ENCODE measurements at regions not wholly inside any gene's neighbourhood (a gene's known extent, or its start where the extent isn't known, plus 50 kb on each side); places are given as distances from the start of the nearest gene placed in this dataset.

- no peaks in the 10 kb centered on the region for H3K9me3 ChIP-seq (ENCODE audit: insufficient read depth, low read depth, low read length)
- H3K27ac ChIP-seq (ENCODE audit: low read length): no peak overlapping the region
- peaks cover 18% of the 10 kb centered on the region for H3K27me3 ChIP-seq (ENCODE audit: insufficient read depth, low read length)
Observed at GRCh38 chr11:119872611-119873310, 143.8 kb upstream of the NECTIN1 start.

GRCh38 chr11:119865661-119866156 is 136.7 kb upstream of the NECTIN1 start:
- Histone ChIP-seq H3K9me3 (ENCODE audit: insufficient read depth, low read depth, low read length) (no peaks in the 10 kb centered on the region; the same call in 1 of the 2 replicates), H3K9ac (ENCODE audit: low read depth, low read length) (no peak overlapping the region), H3K4me3 (ENCODE audit: low read length) (no peak overlapping the region), H3K4me1 (ENCODE audit: insufficient read depth, low read length) (peaks cover 9% of the 10 kb centered on the region; the same call in 1 of the 2 replicates), H3K36me3 (ENCODE audit: insufficient read depth, low read depth, low read length) (no peaks in the 10 kb centered on the region), H3K27me3 (ENCODE audit: insufficient read depth, low read length) (peaks cover 6% of the 10 kb centered on the region), H3K27ac (ENCODE audit: low read length) (no peak overlapping the region)

More at GRCh38 chr11:119872611-119873310, 143.8 kb upstream of the NECTIN1 start:
- H3K4me3 ChIP-seq (ENCODE audit: low read length): no peak overlapping the region
- no peak overlapping the region for H3K9ac ChIP-seq (ENCODE audit: low read depth, low read length)
- peaks cover 8% of the 10 kb centered on the region; the same call in 1 of the 2 replicates for H3K4me1 ChIP-seq (ENCODE audit: insufficient read depth, low read length)
- no peaks in the 10 kb centered on the region for H3K36me3 ChIP-seq (ENCODE audit: insufficient read depth, low read depth, low read length)

GRCh38 chr11:119864836-119865235 is 135.8 kb upstream of the NECTIN1 start:
- Histone ChIP-seq H3K9me3 (ENCODE audit: insufficient read depth, low read depth, low read length) (no peaks in the 10 kb centered on the region; the same call in 1 of the 2 replicates), H3K27ac (ENCODE audit: low read length) (no peak overlapping the region), H3K27me3 (ENCODE audit: insufficient read depth, low read length) (peaks cover 7% of the 10 kb centered on the region; the same call in 1 of the 2 replicates), H3K9ac (ENCODE audit: low read depth, low read length) (no peak overlapping the region), H3K4me3 (ENCODE audit: low read length) (no peak overlapping the region), H3K36me3 (ENCODE audit: insufficient read depth, low read depth, low read length) (no peaks in the 10 kb centered on the region), H3K4me1 (ENCODE audit: insufficient read depth, low read length) (peaks cover 9% of the 10 kb centered on the region; the same call in 1 of the 2 replicates)

- H3K36me3 ChIP-seq (ENCODE audit: insufficient read depth, low read depth, low read length): no peaks in the 10 kb centered on the region
- H3K4me3 ChIP-seq (ENCODE audit: low read length): no peak overlapping the region
- peaks cover 9% of the 10 kb centered on the region; the same call in 1 of the 2 replicates for H3K4me1 ChIP-seq (ENCODE audit: insufficient read depth, low read length)
- H3K9ac ChIP-seq (ENCODE audit: low read depth, low read length): no peak overlapping the region
- H3K27me3 ChIP-seq (ENCODE audit: insufficient read depth, low read length): peaks cover 7% of the 10 kb centered on the region; the same call in 1 of the 2 replicates
- H3K27ac ChIP-seq (ENCODE audit: low read length): no peak overlapping the region
- no peaks in the 10 kb centered on the region; the same call in 1 of the 2 replicates for H3K9me3 ChIP-seq (ENCODE audit: insufficient read depth, low read depth, low read length)
Observed at GRCh38 chr11:119863851-119864601, 135.0 kb upstream of the NECTIN1 start.

- Histone ChIP-seq H3K9ac (ENCODE audit: low read depth, low read length) (no peak overlapping the region), H3K9me3 (ENCODE audit: insufficient read depth, low read depth, low read length) (no peaks in the 10 kb centered on the region; the same call in 1 of the 2 replicates), H3K27ac (ENCODE audit: low read length) (no peak overlapping the region), H3K4me1 (ENCODE audit: insufficient read depth, low read length) (peaks cover 7% of the 10 kb centered on the region; the same call in 1 of the 2 replicates), H3K36me3 (ENCODE audit: insufficient read depth, low read depth, low read length) (no peaks in the 10 kb centered on the region), H3K4me3 (ENCODE audit: low read length) (no peak overlapping the region), H3K27me3 (ENCODE audit: insufficient read depth, low read length) (peaks cover 14% of the 10 kb centered on the region; the same call in 1 of the 2 replicates)
Observed at GRCh38 chr11:119863236-119863635, 134.2 kb upstream of the NECTIN1 start.

- Histone ChIP-seq H3K4me3 (ENCODE audit: low read length) (no peak overlapping the region), H3K4me1 (ENCODE audit: insufficient read depth, low read length) (peaks cover 3% of the 10 kb centered on the region; the same call in 1 of the 2 replicates), H3K9ac (ENCODE audit: low read depth, low read length) (no peak overlapping the region), H3K27ac (ENCODE audit: low read length) (no peak overlapping the region), H3K9me3 (ENCODE audit: insufficient read depth, low read depth, low read length) (no peaks in the 10 kb centered on the region), H3K36me3 (ENCODE audit: insufficient read depth, low read depth, low read length) (no peaks in the 10 kb centered on the region), H3K27me3 (ENCODE audit: insufficient read depth, low read length) (peaks cover 15% of the 10 kb centered on the region; the same call in 1 of the 2 replicates)
Observed at GRCh38 chr11:119861160-119861559, 132.2 kb upstream of the NECTIN1 start.

- H3K9ac ChIP-seq (ENCODE audit: low read depth, low read length): no peak overlapping the region
- peaks cover 3% of the 10 kb centered on the region; the same call in 1 of the 2 replicates for H3K4me1 ChIP-seq (ENCODE audit: insufficient read depth, low read length)
- peaks cover 15% of the 10 kb centered on the region; the same call in 1 of the 2 replicates for H3K27me3 ChIP-seq (ENCODE audit: insufficient read depth, low read length)
- H3K9me3 ChIP-seq (ENCODE audit: insufficient read depth, low read depth, low read length): no peaks in the 10 kb centered on the region
- H3K36me3 ChIP-seq (ENCODE audit: insufficient read depth, low read depth, low read length): no peaks in the 10 kb centered on the region
- H3K27ac ChIP-seq (ENCODE audit: low read length): no peak overlapping the region
- no peak overlapping the region for H3K4me3 ChIP-seq (ENCODE audit: low read length)
Observed at GRCh38 chr11:119860561-119861094, 131.6 kb upstream of the NECTIN1 start.

GRCh38 chr11:119859684-119860083 is 130.7 kb upstream of the NECTIN1 start:
- H3K36me3 ChIP-seq (ENCODE audit: insufficient read depth, low read depth, low read length): no peaks in the 10 kb centered on the region
- H3K27ac ChIP-seq (ENCODE audit: low read length): no peak overlapping the region
- no peak overlapping the region for H3K4me3 ChIP-seq (ENCODE audit: low read length)
- peaks cover 15% of the 10 kb centered on the region; the same call in 1 of the 2 replicates for H3K27me3 ChIP-seq (ENCODE audit: insufficient read depth, low read length)
- H3K9ac ChIP-seq (ENCODE audit: low read depth, low read length): no peak overlapping the region
- H3K4me1 ChIP-seq (ENCODE audit: insufficient read depth, low read length): peaks cover 3% of the 10 kb centered on the region; the same call in 1 of the 2 replicates
- no peaks in the 10 kb centered on the region for H3K9me3 ChIP-seq (ENCODE audit: insufficient read depth, low read depth, low read length)

- Histone ChIP-seq H3K27me3 (ENCODE audit: insufficient read depth, low read length) (peaks cover 15% of the 10 kb centered on the region; the same call in 1 of the 2 replicates), H3K36me3 (ENCODE audit: insufficient read depth, low read depth, low read length) (no peaks in the 10 kb centered on the region), H3K4me1 (ENCODE audit: insufficient read depth, low read length) (no peaks in the 10 kb centered on the region), H3K9ac (ENCODE audit: low read depth, low read length) (no peak overlapping the region), H3K27ac (ENCODE audit: low read length) (no peak overlapping the region), H3K4me3 (ENCODE audit: low read length) (no peak overlapping the region), H3K9me3 (ENCODE audit: insufficient read depth, low read depth, low read length) (no peaks in the 10 kb centered on the region)
Observed at GRCh38 chr11:119858288-119858687, 129.3 kb upstream of the NECTIN1 start.

GRCh38 chr11:119856681-119857485 is 127.9 kb upstream of the NECTIN1 start:
- no peaks in the 10 kb centered on the region for H3K9me3 ChIP-seq (ENCODE audit: insufficient read depth, low read depth, low read length)
- H3K4me3 ChIP-seq (ENCODE audit: low read length): no peak overlapping the region
- no peaks in the 10 kb centered on the region for H3K4me1 ChIP-seq (ENCODE audit: insufficient read depth, low read length)
- no peak overlapping the region for H3K9ac ChIP-seq (ENCODE audit: low read depth, low read length)
- no peak overlapping the region for H3K27ac ChIP-seq (ENCODE audit: low read length)
- H3K36me3 ChIP-seq (ENCODE audit: insufficient read depth, low read depth, low read length): no peaks in the 10 kb centered on the region
- peaks cover 15% of the 10 kb centered on the region for H3K27me3 ChIP-seq (ENCODE audit: insufficient read depth, low read length)

GRCh38 chr11:119855066-119855465 is 126.1 kb upstream of the NECTIN1 start:
- Histone ChIP-seq H3K27me3 (ENCODE audit: insufficient read depth, low read length) (peaks cover 9% of the 10 kb centered on the region), H3K4me1 (ENCODE audit: insufficient read depth, low read length) (no peaks in the 10 kb centered on the region), H3K36me3 (ENCODE audit: insufficient read depth, low read depth, low read length) (no peaks in the 10 kb centered on the region), H3K4me3 (ENCODE audit: low read length) (no peak overlapping the region), H3K9ac (ENCODE audit: low read depth, low read length) (no peak overlapping the region), H3K9me3 (ENCODE audit: insufficient read depth, low read depth, low read length) (no peaks in the 10 kb centered on the region), H3K27ac (ENCODE audit: low read length) (no peak overlapping the region)

Data from iPS-20b (cell line).